Fibroblast of pulmonary artery (primary cell): ENCODE measurements at regions not wholly inside any gene's neighbourhood (a gene's known extent, or its start where the extent isn't known, plus 50 kb on each side); places are given as distances from the start of the nearest gene placed in this dataset.
"Not testable (repeated sequence)": the region's sequence is repeated elsewhere in the genome, so short reads cannot be mapped to it uniquely, and the experiment has no call there.

ENCODE experiments used
- DNase-seq: peaks from one replicate; pipeline ENCODE4 v3.0.0-alpha.2; 2010; ENCODE audit warnings: low read depth
- H3K4me3 ChIP-seq: replicated peaks from 2 replicates; pipeline ENCODE4 v1.5.1; 2011; ENCODE audit warnings: low read depth, mild to moderate bottlenecking, control low read depth, low read length, moderate library complexity
- CTCF ChIP-seq: IDR thresholded peaks from 2 replicates; pipeline ENCODE4 v1.5.1; 2011; ENCODE audit warnings: mild to moderate bottlenecking, control low read depth, low read length, inconsistent platforms; ENCODE audit errors: missing control alignments

- TF ChIP-seq CTCF, result no peak
- DNase-seq, result no peak
- H3K4me3 ChIP-seq, result no peak overlapping the region
These were observed 461.3 kb downstream of the TMEM232 start for GRCh38 chr5:110265162-110265561.

- DNase-seq, result no peak
- H3K4me3 ChIP-seq, result no peak overlapping the region
- no peak for TF ChIP-seq CTCF
These were observed 458.8 kb downstream of the TMEM232 start for GRCh38 chr5:110267714-110268113.

- H3K4me3 ChIP-seq, result no peak overlapping the region
- DNase-seq, result no peak
- TF ChIP-seq CTCF, result no peak
These were observed 458.2 kb downstream of the TMEM232 start for GRCh38 chr5:110268283-110268682.

GRCh38 chr5:110268985-110269384 lies 457.5 kb downstream of the TMEM232 start:
- TF ChIP-seq CTCF, result no peak
- no peak overlapping the region for H3K4me3 ChIP-seq
- no peak for DNase-seq

- H3K4me3 ChIP-seq, result no peak overlapping the region
- no peak for DNase-seq
- TF ChIP-seq CTCF, result no peak
These were observed 456.9 kb downstream of the TMEM232 start for GRCh38 chr5:110269478-110270142.

- no peak for DNase-seq
- H3K4me3 ChIP-seq, result no peak overlapping the region
- TF ChIP-seq CTCF, result no peak
These were observed 450.6 kb downstream of the TMEM232 start for GRCh38 chr5:110275878-110276277.

- not testable (repeated sequence) for H3K4me3 ChIP-seq, DNase-seq
These were observed 448.0 kb downstream of the TMEM232 start for GRCh38 chr5:110278449-110278848.

GRCh38 chr5:110284121-110284520 lies 442.4 kb downstream of the TMEM232 start:
- not testable (repeated sequence) for H3K4me3 ChIP-seq, DNase-seq
